OCI-LY7 (cell line): ENCODE measurements at regions not wholly inside any gene's neighbourhood (a gene's known extent, or its start where the extent isn't known, plus 50 kb on each side); places are given as distances from the start of the nearest gene placed in this dataset.
"Not testable (repeated sequence)": the region's sequence is repeated elsewhere in the genome, so short reads cannot be mapped to it uniquely, and the experiment has no call there.

ENCODE experiments used
- EZH2phosphoT487 ChIP-seq: fragments of 200-600 bp; sonication (generic); IDR thresholded peaks from 2 replicates; pipeline ENCODE4 v1.6.1; 2018; ENCODE audit warnings: low read depth, borderline replicate concordance, mild to moderate bottlenecking, mixed run types, antibody characterized with exemption, low read length, moderate library complexity, mixed read lengths
- TF ChIP-seq, protein P1 (sequence below): fragments of 200-600 bp; sonication (generic); conservative IDR thresholded peaks from 2 replicates; pipeline ENCODE4 v1.5.1; 2014; ENCODE audit warnings: mild to moderate bottlenecking, antibody characterized with exemption, low read length, moderate library complexity, mixed read lengths

DNA sequence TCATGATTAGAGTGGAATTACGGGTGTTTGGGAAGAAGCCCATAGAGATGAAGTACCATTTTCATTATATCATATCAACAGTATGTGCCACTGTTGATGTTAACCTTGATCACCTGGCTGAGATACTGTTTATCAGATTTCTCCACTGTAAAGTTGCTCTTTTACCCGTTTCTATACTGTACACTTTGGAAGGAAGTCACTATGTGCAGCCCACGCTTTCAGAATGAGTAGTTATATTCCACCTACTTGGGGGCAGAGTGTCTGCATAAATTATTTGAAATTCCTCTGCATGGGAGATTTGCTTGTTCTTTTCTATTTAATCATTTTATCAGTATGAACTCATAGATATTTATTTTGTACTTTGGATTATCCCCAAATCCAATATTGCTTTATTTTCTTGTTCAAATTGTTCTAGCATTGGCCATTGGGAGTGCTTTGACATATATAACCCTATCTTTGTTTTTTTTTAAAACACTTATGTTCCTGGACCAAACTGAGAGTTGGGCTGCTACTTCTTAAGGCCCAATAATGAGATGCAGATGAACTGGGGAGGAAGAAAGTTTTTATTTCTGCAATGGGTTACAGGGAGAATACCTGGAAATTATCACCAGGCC is 69.4 kb upstream of the NUTM2F start:
- TF ChIP-seq, protein P1, sequence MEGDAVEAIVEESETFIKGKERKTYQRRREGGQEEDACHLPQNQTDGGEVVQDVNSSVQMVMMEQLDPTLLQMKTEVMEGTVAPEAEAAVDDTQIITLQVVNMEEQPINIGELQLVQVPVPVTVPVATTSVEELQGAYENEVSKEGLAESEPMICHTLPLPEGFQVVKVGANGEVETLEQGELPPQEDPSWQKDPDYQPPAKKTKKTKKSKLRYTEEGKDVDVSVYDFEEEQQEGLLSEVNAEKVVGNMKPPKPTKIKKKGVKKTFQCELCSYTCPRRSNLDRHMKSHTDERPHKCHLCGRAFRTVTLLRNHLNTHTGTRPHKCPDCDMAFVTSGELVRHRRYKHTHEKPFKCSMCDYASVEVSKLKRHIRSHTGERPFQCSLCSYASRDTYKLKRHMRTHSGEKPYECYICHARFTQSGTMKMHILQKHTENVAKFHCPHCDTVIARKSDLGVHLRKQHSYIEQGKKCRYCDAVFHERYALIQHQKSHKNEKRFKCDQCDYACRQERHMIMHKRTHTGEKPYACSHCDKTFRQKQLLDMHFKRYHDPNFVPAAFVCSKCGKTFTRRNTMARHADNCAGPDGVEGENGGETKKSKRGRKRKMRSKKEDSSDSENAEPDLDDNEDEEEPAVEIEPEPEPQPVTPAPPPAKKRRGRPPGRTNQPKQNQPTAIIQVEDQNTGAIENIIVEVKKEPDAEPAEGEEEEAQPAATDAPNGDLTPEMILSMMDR = not testable (repeated sequence)
- TF ChIP-seq EZH2phosphoT487 = not testable (repeated sequence)
